ENCODE measurements at regions not wholly inside any gene's neighbourhood (a gene's known extent, or its start where the extent isn't known, plus 50 kb on each side); places are given as distances from the start of the nearest gene placed in this dataset.

DNA sequence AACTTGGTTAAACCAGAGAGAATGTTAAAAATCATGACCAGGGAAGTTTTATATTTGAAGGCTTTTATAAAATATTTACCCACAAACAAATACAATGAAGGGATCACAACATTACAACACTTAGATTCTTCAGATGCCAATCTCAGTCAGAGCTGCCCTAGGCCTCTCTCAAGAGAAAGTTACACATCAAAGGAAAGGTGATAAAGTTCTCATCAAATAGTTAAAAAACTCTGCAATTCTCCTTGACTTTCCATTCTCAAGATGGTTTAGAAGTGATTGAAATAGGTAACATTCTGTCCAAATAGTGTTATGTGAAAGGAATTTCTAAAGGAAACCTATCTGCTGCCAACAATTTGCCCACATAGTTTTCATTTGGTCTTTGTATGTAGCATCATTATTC is 1115.2 kb upstream of the MIR17HG start:
- H3K4me1 ChIP-seq (ENCODE audit: insufficient read depth), result no peaks in the 10 kb centered on the region
- no peak overlapping the region for H3K27ac ChIP-seq
- no peaks in the 10 kb centered on the region for H3K9me3 ChIP-seq (ENCODE audit: low read depth)
- DNase-seq (ENCODE audit: low spot score), result no peak
- H3K4me3 ChIP-seq, result no peak overlapping the region
- TF ChIP-seq EZH2phosphoT487 (IDR thresholded peaks at IDR 0.05; ENCODE audit: low read depth, severe bottlenecking, unreplicated experiment), result no peak
- TF ChIP-seq EZH2 (IDR thresholded peaks at IDR 0.05; ENCODE audit: borderline replicate concordance), result no peak
- TF ChIP-seq, protein P1, sequence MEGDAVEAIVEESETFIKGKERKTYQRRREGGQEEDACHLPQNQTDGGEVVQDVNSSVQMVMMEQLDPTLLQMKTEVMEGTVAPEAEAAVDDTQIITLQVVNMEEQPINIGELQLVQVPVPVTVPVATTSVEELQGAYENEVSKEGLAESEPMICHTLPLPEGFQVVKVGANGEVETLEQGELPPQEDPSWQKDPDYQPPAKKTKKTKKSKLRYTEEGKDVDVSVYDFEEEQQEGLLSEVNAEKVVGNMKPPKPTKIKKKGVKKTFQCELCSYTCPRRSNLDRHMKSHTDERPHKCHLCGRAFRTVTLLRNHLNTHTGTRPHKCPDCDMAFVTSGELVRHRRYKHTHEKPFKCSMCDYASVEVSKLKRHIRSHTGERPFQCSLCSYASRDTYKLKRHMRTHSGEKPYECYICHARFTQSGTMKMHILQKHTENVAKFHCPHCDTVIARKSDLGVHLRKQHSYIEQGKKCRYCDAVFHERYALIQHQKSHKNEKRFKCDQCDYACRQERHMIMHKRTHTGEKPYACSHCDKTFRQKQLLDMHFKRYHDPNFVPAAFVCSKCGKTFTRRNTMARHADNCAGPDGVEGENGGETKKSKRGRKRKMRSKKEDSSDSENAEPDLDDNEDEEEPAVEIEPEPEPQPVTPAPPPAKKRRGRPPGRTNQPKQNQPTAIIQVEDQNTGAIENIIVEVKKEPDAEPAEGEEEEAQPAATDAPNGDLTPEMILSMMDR (IDR thresholded peaks at IDR 0.05; ENCODE audit: poor library complexity), result no peak
- H4K20me1 ChIP-seq (ENCODE audit: insufficient read depth, poor library complexity, severe bottlenecking), result no peaks in the 10 kb centered on the region
- H3K27me3 ChIP-seq, result no peaks in the 10 kb centered on the region
- H2AFZ ChIP-seq, result no peak overlapping the region
- H3K4me2 ChIP-seq, result no peak overlapping the region
- no peaks in the 10 kb centered on the region for H3K79me2 ChIP-seq
- no peaks in the 10 kb centered on the region for H3K36me3 ChIP-seq (replicated peaks; ENCODE audit: insufficient read depth, low read depth)
- no peaks in the 10 kb centered on the region for H3K9me2 ChIP-seq (replicated peaks; ENCODE audit: insufficient read depth)

DNA sequence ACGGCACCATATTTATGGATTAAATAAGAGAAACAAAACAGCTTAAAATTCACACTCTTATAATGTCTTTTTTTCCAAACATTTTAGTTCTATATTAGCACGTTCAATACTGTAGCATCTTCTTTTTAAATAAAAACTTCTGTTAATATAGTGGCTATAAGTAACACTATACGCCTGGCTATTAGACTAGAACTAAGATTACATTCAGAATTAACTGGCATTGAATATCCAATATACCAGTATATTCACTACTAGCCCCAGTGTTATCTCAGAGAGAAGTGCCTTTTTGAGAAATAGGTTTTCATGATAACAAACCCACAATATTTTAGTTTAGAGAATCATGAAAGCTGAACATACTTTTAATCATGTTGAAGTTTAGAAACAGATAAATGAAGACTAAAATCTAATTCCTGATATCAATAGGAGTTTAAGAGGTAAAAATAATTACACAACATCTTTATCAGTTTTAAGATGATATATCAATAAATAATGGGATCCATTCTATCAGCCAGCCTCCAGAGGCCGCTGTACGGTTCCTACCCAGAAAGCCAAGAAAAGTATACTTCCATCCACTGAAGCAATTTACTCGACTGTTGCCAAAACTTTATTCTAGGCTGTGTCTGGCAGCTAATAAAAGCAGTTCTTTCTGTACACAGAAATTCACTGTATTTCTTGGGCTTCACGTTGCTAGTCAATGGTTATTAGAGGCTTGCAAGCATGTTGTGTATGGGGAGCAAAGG is 1113.4 kb upstream of the MIR17HG start:
- H3K4me3 ChIP-seq, result no peak overlapping the region
- no peaks in the 10 kb centered on the region for H3K36me3 ChIP-seq (replicated peaks; ENCODE audit: insufficient read depth, low read depth)
- WGBS (ENCODE audit: low lambda C conversion rate, missing lambda C conversion rate), result 89% methylated on average over 7 of the region's 7 CpGs
- H3K79me2 ChIP-seq, result no peaks in the 10 kb centered on the region
- DNase-seq (ENCODE audit: low spot score), result no peak
- H3K4me2 ChIP-seq, result no peak overlapping the region
- H3K9me2 ChIP-seq (replicated peaks; ENCODE audit: insufficient read depth), result no peaks in the 10 kb centered on the region
- H3K27ac ChIP-seq, result no peak overlapping the region
- H3K9me3 ChIP-seq (ENCODE audit: low read depth), result no peaks in the 10 kb centered on the region
- no peaks in the 10 kb centered on the region for H3K4me1 ChIP-seq (ENCODE audit: insufficient read depth)
- H3K27me3 ChIP-seq, result no peaks in the 10 kb centered on the region
- no peak for TF ChIP-seq EZH2 (IDR thresholded peaks at IDR 0.05; ENCODE audit: borderline replicate concordance)
- no peak for TF ChIP-seq EZH2phosphoT487 (IDR thresholded peaks at IDR 0.05; ENCODE audit: low read depth, severe bottlenecking, unreplicated experiment)
- TF ChIP-seq, protein P1 (IDR thresholded peaks at IDR 0.05; ENCODE audit: poor library complexity), result no peak
- H4K20me1 ChIP-seq (ENCODE audit: insufficient read depth, poor library complexity, severe bottlenecking), result no peaks in the 10 kb centered on the region
- H2AFZ ChIP-seq, result no peak overlapping the region

DNA sequence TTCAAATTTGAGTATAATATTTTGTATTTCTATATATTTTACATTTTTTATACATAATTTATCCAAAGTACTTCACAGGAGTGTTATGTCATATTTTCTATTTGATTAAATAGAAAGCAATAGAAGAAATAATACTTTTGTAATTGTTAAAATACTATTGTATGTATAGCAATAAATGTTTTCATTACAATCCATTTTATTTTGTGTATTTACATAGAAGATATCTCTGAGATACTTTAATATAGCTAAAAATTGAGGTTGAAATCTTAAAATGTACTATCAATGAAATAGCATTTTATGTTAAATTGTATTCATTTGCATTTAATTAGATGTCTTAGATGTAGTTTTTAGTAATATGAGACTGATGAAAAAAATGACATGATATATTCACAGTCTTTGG is 1109.6 kb upstream of the MIR17HG start:
- no peak for DNase-seq (ENCODE audit: low spot score)
- H2AFZ ChIP-seq, result no peak overlapping the region
- no peaks in the 10 kb centered on the region for H3K9me3 ChIP-seq (ENCODE audit: low read depth)
- no peak overlapping the region for H3K4me2 ChIP-seq
- no peaks in the 10 kb centered on the region for H3K27me3 ChIP-seq
- no peak overlapping the region for H3K4me3 ChIP-seq
- no peaks in the 10 kb centered on the region for H3K79me2 ChIP-seq
- H4K20me1 ChIP-seq (ENCODE audit: insufficient read depth, poor library complexity, severe bottlenecking), result no peaks in the 10 kb centered on the region
- no peaks in the 10 kb centered on the region for H3K36me3 ChIP-seq (replicated peaks; ENCODE audit: insufficient read depth, low read depth)
- H3K4me1 ChIP-seq (ENCODE audit: insufficient read depth), result no peaks in the 10 kb centered on the region
- H3K9me2 ChIP-seq (replicated peaks; ENCODE audit: insufficient read depth), result no peaks in the 10 kb centered on the region
- TF ChIP-seq EZH2phosphoT487 (IDR thresholded peaks at IDR 0.05; ENCODE audit: low read depth, severe bottlenecking, unreplicated experiment), result no peak
- no peak overlapping the region for H3K27ac ChIP-seq

DNA sequence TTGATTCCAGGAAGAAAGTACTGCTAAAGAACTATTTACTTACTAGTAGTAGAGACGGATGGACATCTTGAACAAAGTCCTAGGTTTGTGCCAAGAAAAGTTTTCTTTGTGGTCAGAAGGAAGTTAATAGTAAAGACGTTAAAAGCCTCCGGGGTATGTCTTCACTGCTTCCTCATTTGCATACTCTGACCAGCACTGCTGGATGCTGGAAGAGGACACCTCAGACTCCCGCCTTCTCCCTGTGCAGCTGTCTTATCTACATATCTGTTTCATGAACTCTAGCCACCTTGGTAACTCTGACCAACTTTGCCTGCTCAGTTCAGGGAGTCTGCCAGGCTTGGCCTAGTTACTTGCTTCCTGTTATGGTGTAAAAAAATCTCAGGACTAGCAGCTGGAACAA is 1109.1 kb upstream of the MIR17HG start:
- Histone ChIP-seq H2AFZ (no peak overlapping the region), H3K36me3 (replicated peaks; ENCODE audit: insufficient read depth, low read depth) (no peaks in the 10 kb centered on the region), H3K4me1 (ENCODE audit: insufficient read depth) (no peaks in the 10 kb centered on the region), H3K4me3 (no peak overlapping the region), H3K79me2 (no peaks in the 10 kb centered on the region), H4K20me1 (ENCODE audit: insufficient read depth, poor library complexity, severe bottlenecking) (no peaks in the 10 kb centered on the region), H3K4me2 (peak overlapping the region; percentile 17), H3K27me3 (no peaks in the 10 kb centered on the region), H3K9me3 (ENCODE audit: low read depth) (no peaks in the 10 kb centered on the region), H3K9me2 (replicated peaks; ENCODE audit: insufficient read depth) (no peaks in the 10 kb centered on the region), H3K27ac (no peak overlapping the region)
- WGBS (ENCODE audit: low lambda C conversion rate, missing lambda C conversion rate), result 48% methylated on average over 4 of the region's 4 CpGs
- no peak for DNase-seq (ENCODE audit: low spot score)
- TF ChIP-seq, protein P1 (IDR thresholded peaks at IDR 0.05; ENCODE audit: poor library complexity), result no peak
- TF ChIP-seq EZH2phosphoT487 (IDR thresholded peaks at IDR 0.05; ENCODE audit: low read depth, severe bottlenecking, unreplicated experiment) (no peak), EZH2 (IDR thresholded peaks at IDR 0.05; ENCODE audit: borderline replicate concordance) (no peak)
